Heart left ventricle (tissue), 16 donors: ENCODE measurements at regions not wholly inside any gene's neighbourhood (a gene's known extent, or its start where the extent isn't known, plus 50 kb on each side); places are given as distances from the start of the nearest gene placed in this dataset.

Source experiments
- ATAC-seq, 4 donors: fragments of 200-7000 bp; cut with Tn5 transposase; one replicate each; pipeline ENCODE4 v1.9.1; 2020 to 2022; ENCODE audit warnings: moderate library complexity in 4 of 4, mild to moderate bottlenecking in 3 of 4, moderate number of reproducible peaks in 1 of 4
- DNase-seq, 5 donors: peaks; one replicate each; pipeline ENCODE4 v3.0.0-alpha.2; 2020
- H3K27ac ChIP-seq, 12 donors: fragments of 200-600 bp; sonication (generic) in 4 of 12; one replicate each; pipeline versions ENCODE4 v1.5.0 to v1.8.0; 2016 to 2022; ENCODE audit warnings: mild to moderate bottlenecking in 2 of 12
- H3K27me3 ChIP-seq, 9 donors: fragments of 200-600 bp; sonication (generic) in 2 of 9; one replicate each; pipeline versions ENCODE4 v1.5.1 to v1.8.0; 2016 to 2022; ENCODE audit warnings: mild to moderate bottlenecking in 3 of 9
- H3K36me3 ChIP-seq, 9 donors: fragments of 200-600 bp; sonication (generic) in 2 of 9; one replicate each; pipeline versions ENCODE4 v1.5.0 to v1.8.0; 2018 to 2022; ENCODE audit warnings: mild to moderate bottlenecking in 2 of 9
- H3K4me1 ChIP-seq, 12 donors: fragments of 200-600 bp; sonication (generic) in 4 of 12; one replicate each; pipeline versions ENCODE4 v1.5.0 to v1.8.0; 2016 to 2022; ENCODE audit warnings: mild to moderate bottlenecking in 3 of 12
- H3K4me3 ChIP-seq, 12 donors: fragments of 200-600 bp; sonication (generic) in 4 of 12; one replicate each; pipeline versions ENCODE4 v1.5.0 to v1.8.0; 2017 to 2022; ENCODE audit warnings: mild to moderate bottlenecking in 9 of 12, moderate library complexity in 4 of 12
- H3K9me3 ChIP-seq, 12 donors: fragments of 200-600 bp; sonication (generic) in 4 of 12; one replicate each; pipeline versions ENCODE4 v1.5.0 to v1.8.0; 2016 to 2022; ENCODE audit warnings: mild to moderate bottlenecking in 1 of 12
- CTCF ChIP-seq, 12 donors: fragments of 200-600 bp; sonication (generic) in 4 of 12; IDR thresholded peaks; one replicate each; pipeline versions ENCODE4 v1.5.0 to v1.8.0; 2018 to 2022; ENCODE audit warnings: antibody characterized with exemption in 12 of 12, mild to moderate bottlenecking in 5 of 12
- POLR2A ChIP-seq, 2 donors: fragments of 450-650 bp; IDR thresholded peaks; one replicate each; pipeline ENCODE4 v1.6.1; 2017; ENCODE audit warnings: antibody characterized with exemption in 2 of 2, mild to moderate bottlenecking in 2 of 2, moderate library complexity in 2 of 2
- WGBS, 4 donors: extraction: QIAGEN DNeasy Blood & Tissue Kit in 2 of 4; methylation state at CpG; one replicate each; pipeline versions ENCODE4 v1.1.5 to v1.1.7; 2013 to 2018; 5-methylcytosine and 5-hydroxymethylcytosine counted together
- intact Hi-C, 10 donors: fragments of 100-400 bp; cut with DNase I; formaldehyde crosslinking; loops; one replicate each; pipeline versions ENCODE4 v1.11.1 to v1.14.2; 2022
- donor health status: ischemic (EF 13 %, LVEDD 7.1; RV severe dilation, severe dysfunction).
- donor health status: healthy with polysubstance abuse.
- donor health status: DM: no; HTN: yes; CAD: no.
- donor health status: DM: no; HTN: no; CAD: no.
- donor health status: ischemic (EF 25% LVEDD 6.9; RV normal size, moderate dysfunction).
- donor health status: ischemic (EF 25% LVEDD 5.7; RV mildly dilated, moderate dysfunction).
- donor health status: healthy.
- donor health status: DM: yes; HTN: yes; CAD: no.
- donor health status: ischemic (EF 35%, LVEDD 5.7; RV mildly dilated, moderate dysfunction).
- donor health status: nonischemic (EF 11% LVEDD 7.7; RV severe dilation, severe dysfunction).
- donor health status: DM: yes; HTN: yes; CAD: no.
- donor health status: PGD.
- donor health status: ischemic (EF 29% LVEDD 5.4; RV normal size, mild dysfunction).
- donor health status: nonischemic (EF 23%, LVEDD 6.1; RV moderate dilation, normal function).

- Histone ChIP-seq H3K4me3 (no peak overlapping the region), H3K4me1 (no peaks in the 10 kb centered on the region), H3K36me3 (no peaks in the 10 kb centered on the region), H3K27me3 (peaks cover 0 to 2% (median 0%) of the 10 kb centered on the region in 9 donors), H3K9me3 (no peaks in the 10 kb centered on the region), H3K27ac (no peak overlapping the region)
- intact Hi-C loops, result no loop called here
- DNase-seq, result no peak
- TF ChIP-seq POLR2A (IDR thresholded peaks at IDR 0.05), result no peak
- TF ChIP-seq CTCF (IDR thresholded peaks at IDR 0.05), result no peak
- no peak for ATAC-seq
- WGBS, 4 donors, result 57 to 72% (median 64%) methylated on average over 4 of the region's 4 CpGs
Observed at GRCh38 chr10:8498881-8499280, 444.4 kb downstream of the GATA3 start.

GRCh38 chr10:8499312-8499711, 444.8 kb downstream of the GATA3 start:
- Histone ChIP-seq H3K27ac (no peak overlapping the region), H3K27me3 (peaks cover 0 to 6% (median 0%) of the 10 kb centered on the region in 9 donors), H3K36me3 (no peaks in the 10 kb centered on the region), H3K4me1 (no peaks in the 10 kb centered on the region), H3K4me3 (no peak overlapping the region), H3K9me3 (no peaks in the 10 kb centered on the region)
- TF ChIP-seq CTCF (IDR thresholded peaks at IDR 0.05), result no peak
- TF ChIP-seq POLR2A (IDR thresholded peaks at IDR 0.05), result no peak
- no peak for DNase-seq
- ATAC-seq, result no peak
- intact Hi-C loops, result no loop called here
- WGBS, 4 donors, result 65 to 70% (median 68%) methylated on average over 4 of the region's 4 CpGs

GRCh38 chr10:8499752-8500390, 445.4 kb downstream of the GATA3 start:
- intact Hi-C loops, result no loop called here
- H3K27ac ChIP-seq, result no peak overlapping the region

GRCh38 chr10:8502573-8502972, 448.1 kb downstream of the GATA3 start:
- Histone ChIP-seq H3K27me3 (peaks cover 0 to 23% (median 0%) of the 10 kb centered on the region in 9 donors), H3K4me1 (no peaks in the 10 kb centered on the region), H3K27ac (no peak overlapping the region), H3K9me3 (no peaks in the 10 kb centered on the region), H3K36me3 (no peaks in the 10 kb centered on the region), H3K4me3 (no peak overlapping the region)
- no peak for DNase-seq
- intact Hi-C loops, result no loop called here
- ATAC-seq, result no peak
- WGBS, 4 donors, result 49 to 56% (median 56%) methylated on average over 5 of the region's 5 CpGs
- TF ChIP-seq POLR2A (IDR thresholded peaks at IDR 0.05), result no peak
- TF ChIP-seq CTCF (IDR thresholded peaks at IDR 0.05), result no peak

More at GRCh38 chr10:8499752-8500390, 445.4 kb downstream of the GATA3 start:
- no peaks in the 10 kb centered on the region for H3K4me1 ChIP-seq
- H3K27me3 ChIP-seq, result peaks cover 0 to 8% (median 0%) of the 10 kb centered on the region in 9 donors
- TF ChIP-seq CTCF (IDR thresholded peaks at IDR 0.05) (no peak), POLR2A (IDR thresholded peaks at IDR 0.05) (no peak)
- no peak for ATAC-seq
- H3K9me3 ChIP-seq, result no peaks in the 10 kb centered on the region
- H3K4me3 ChIP-seq, result no peak overlapping the region
- H3K36me3 ChIP-seq, result no peaks in the 10 kb centered on the region
- no peak for DNase-seq
